NCI-H460 (cell line): ENCODE measurements at regions not wholly inside any gene's neighbourhood (a gene's known extent, or its start where the extent isn't known, plus 50 kb on each side); places are given as distances from the start of the nearest gene placed in this dataset.

ENCODE experiments used
- DNase-seq: peaks from one replicate; pipeline ENCODE4 v3.0.0-alpha.2; 2016; ENCODE audit warnings: low read depth; ENCODE audit errors: extremely low read depth

DNA sequence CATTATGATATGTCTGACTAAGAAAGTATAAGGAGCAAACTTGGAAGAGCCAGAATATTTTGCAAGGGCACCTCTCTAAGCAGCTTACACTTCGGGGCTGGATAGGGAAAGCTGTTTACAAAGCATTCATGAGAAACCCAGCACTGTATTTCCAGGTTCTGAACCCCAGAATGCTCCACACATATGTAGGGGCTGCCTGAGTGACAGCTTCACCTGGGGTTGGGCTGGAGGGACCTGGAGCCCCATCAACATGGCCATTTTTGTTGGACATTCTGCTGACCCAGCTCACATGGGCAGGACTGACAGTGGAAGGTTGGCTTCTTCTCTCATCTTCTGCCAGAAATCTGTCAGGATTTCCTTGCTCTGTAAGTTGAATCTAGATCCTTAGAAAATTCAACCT lies 197.1 kb upstream of the SSTR4 start:
- DNase-seq: no peak

DNA sequence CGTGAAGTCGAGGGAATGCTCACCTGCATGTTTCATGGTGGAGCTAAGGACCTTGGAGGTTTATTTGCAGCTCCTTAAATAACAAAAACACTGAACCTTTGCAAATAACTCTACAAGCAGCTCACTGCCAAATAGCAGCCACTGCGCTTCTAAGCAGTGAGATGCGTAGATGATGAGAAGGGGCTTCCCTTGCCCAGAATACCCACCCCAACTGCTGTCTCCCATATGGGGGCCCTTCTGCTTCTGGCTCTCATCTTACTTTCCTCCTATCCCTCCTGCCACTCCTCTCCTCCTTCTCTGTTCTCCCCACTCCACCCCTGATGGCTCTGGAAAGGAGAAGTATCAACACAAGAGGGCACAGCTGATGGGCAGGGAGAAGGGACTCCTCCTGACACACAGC lies 193.3 kb upstream of the SSTR4 start:
- DNase-seq: no peak

DNA sequence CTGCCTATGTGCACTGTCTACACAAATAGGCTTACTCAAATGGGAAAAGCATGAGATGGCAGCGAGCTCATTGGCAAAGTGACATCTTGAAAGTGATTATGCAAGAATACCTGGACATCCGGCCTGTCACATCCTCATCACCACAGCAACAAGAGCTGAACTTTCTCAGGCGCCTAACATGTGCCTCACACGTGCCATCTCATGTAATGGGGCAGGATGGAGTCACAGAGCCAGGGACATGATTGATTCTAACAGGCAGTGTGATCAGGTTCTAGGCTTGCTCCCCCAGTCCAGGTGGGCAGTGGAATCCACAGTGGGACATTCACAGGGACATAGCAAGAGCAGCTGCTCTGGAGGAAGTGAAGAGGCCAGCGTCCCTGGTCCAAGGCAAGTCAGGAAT lies 192.3 kb upstream of the SSTR4 start:
- no peak for DNase-seq

DNA sequence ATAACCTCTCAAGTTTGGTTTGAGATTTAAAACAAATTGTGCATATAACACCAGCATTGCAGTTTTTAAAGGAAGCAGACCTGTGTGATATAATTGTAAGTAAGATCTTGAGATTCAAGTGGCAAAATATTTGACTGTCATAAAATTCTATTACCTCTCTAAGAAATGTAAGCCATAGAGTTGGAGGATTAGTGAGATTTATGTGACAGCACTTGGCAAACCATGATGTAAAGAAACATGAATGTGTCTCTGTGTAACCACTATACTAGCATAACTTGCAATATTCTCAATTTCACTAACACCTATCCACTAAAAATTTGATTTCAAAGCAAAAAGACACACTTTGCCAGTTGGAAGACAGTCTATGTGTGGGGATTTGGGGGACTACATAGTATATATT lies 190.2 kb upstream of the SSTR4 start:
- no peak for DNase-seq

DNA sequence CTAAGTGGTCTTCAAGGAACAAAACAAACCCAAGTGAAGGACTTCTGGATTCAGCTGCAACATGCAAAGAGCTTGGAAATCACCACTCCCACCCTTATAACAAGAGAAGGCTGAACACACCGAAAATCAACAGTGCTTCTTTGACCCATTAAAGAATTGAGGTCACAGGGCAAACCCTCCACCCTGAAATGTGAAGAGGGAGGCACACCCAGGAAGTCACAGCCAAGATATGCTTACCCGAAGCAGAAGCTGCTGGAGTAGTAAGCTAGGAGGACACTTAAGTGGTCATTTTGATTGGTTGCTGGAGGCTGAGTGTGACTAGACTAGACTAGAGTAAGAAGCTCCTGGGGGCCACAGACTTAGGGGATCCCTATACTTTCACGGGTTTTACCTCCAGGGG lies 188.2 kb upstream of the SSTR4 start:
- no peak for DNase-seq

DNA sequence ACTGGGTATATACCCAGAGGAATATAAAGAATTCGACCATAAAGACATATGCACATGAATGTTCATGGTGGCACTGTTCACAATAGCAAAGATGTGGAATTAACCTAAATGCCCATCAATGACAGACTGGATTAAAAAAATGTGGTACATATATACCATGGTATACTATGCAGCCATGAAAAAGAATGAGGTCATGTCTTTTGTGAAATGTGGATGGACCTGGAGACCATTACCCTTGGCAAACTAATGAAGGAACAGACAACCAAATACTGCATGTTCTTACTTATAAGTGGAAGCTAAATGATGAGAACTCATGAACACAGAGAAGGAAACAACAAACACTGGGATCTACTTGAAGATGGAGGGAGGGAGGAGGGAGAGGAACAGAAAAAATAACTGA lies 186.7 kb upstream of the SSTR4 start:
- no peak for DNase-seq

DNA sequence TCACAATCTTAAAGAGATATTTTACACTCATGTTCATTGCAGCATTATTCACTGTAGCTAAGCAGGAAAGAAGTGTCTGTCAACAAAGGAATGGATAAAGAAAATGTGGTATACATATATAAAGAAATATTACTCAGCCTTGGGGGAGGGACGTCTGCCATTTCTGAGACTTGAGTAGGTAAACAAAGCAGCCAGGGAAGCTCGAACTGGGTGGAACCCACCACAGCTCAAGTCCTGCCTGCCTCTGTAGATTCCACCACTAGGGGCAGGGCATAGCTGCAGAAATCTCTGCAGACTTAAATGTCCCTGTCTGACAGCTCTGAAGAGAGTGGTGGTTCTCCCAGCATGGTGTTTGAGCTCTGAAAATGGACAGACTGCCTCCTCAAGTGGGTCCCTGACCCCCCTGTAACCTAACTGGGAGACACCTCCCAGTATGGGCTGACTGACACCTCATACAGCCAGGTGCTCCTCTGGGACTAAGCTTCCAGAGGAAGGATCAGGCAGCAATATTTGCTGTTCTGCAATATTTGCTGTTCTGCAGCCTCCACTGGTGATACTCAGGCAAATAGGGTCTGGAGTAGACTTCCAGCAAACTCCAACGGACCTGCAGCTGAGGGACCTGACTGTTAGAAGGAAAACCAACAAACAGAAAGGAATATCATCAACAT lies 183.3 kb upstream of the SSTR4 start:
- DNase-seq: peak; percentile 19

DNA sequence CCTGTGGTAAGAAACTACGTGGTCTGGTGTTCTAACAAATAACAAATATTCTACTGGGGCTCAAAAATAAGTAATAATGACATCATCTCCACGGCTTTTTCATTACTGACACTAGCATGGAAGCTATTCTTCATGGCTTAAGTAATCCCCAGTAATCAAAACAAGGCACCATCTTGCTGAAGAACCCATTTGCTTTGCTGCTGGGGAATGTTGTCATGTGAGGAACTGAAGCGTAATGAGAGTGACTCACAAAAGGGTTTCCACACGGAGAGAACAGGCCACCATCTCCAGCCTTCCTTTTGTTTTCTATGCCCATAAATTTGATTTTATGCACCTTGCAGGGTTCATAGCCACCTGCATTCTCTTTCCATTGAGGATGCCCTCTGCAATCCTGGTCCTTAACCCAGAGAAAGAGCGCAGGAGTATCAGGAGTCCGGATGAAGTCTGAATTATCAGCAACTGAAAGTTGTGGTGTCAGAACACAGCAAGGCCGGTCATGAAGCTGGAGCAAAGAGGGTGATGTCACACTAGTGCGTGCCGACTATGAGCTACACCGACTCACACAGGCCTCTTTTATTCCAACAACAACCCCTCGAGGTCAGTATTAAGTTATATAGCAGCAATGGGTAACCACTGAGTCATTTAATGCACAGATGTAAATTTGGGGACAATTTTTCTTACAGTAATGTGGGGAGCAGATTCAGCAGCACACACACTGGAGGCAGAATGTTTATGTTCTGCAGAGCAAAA lies 173.7 kb upstream of the SSTR4 start:
- no peak for DNase-seq

DNA sequence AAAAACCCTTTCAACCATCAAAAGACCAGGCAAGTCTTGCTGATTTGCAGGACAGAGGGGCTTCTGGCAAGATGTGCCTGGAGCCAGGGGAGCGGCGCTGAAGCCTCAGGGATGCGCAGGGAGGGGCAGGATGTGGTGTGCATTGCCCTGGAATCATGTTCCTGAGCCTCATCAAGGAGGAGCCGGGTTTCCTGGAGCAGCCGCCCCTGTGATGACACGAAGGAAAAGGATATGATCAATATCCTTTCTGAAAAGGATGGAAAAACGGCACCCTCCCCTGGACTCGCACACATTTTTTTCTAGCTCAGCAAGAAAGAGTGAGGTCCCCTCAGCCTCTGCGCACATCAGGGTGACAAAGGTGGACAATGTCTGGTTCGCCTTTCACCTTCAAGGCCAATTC lies 173.1 kb upstream of the SSTR4 start:
- DNase-seq: no peak

DNA sequence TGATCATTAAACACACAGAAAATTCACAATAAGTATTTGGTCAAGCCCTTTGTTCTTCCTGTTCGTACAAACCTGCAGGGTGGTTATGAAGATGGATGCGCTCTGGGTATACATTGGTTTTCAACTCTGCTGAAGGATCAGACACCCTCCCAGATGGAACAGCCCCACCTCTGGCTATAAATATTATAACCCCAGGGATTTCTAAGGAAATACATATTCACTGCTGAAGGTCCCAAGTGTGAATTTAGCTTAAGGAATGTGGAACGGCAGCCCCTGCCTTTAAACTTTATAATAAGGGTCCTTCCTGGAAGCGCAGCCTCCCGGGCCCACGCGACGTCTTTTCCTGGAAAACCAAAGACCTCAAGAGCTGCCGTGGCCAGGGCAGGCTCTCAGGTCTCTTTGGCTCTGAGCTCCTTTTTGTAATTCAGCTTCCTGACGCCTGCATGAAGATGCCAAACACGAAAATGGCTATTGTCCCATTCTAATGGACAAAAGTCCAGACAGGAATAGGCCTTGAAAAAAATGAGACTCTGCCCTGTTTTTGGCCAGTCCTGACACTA lies 172.4 kb upstream of the SSTR4 start:
- DNase-seq: no peak

DNA sequence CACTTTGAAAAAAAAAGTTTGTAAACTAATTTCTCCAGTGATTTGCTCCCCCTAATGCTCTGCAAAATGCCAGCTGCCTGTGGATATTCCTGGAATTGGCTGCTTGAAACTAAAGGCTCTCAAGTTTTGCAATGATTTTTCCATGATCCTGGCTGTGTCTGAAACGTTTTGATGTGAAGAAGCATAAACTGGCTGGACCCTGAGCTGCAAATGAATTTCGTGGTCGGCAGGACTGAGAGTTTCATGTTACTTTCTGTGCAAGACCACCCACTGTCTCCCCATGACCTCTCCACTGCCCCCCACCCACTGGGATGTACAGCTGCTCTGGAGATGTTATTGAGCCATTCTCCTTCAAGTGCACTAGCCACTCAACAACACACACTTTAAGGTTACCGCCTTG lies 171.3 kb upstream of the SSTR4 start:
- DNase-seq: no peak

DNA sequence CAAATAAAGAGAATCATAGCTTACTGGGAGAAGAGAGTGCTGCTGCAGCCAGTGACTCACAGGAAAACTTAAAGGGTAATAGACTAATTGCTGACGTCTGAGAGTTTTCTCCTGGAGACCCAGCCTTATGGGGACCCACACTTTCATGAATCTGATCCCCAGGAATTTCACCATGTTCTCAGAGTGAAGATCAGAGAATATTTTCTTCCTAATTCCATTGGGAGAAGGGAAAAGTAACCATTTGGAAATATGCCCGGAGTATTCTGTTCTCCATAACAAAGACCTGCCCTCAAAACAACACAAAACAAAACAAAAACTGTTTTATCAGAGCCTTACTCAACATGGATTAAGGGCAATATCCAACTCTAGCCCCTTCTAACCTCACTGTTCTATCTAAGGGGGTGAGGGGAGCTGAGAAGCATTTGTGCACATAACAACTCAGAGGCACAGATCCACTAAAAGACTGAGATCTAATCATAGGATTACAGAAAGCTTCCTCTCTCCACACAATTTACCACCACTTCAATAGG lies 168.2 kb upstream of the SSTR4 start:
- DNase-seq: no peak

DNA sequence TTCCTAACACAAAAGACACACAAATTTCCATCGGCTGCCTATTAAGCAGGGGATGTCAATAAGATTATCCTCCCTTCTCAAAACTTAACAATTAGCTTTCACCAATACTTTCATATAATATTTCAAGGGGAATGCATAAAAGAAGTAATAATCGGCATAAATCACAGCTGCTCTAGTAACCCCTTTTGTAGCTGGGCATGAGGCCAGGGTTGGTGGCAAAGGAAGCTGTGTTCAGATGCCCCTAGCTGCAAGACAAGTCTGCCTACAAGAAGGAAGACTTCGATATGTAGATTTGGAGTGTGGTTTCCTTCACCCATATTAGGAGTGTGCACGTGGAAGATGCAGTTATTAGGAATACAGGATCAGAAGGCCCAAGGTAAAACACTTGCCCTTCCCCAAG lies 156.9 kb upstream of the SSTR4 start:
- no peak for DNase-seq

DNA sequence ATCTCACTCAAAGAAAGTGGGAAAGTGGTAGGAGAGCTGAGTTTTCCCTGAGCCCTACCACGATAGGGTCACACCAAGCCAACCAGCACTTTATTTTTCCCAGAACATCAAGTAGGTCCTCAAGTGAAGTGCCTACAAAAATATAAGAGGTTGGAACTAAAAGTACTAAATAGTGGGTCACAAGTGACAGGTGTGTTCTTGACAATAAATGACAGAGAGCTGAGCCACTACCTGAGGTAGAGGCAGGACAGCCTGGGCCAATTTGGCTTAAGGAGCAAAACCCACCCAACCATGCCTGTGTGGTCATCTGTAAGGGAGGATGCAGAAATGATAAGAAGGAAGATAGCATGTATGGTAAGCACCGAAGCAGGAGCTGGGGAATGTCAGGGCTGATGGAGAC lies 154.8 kb upstream of the SSTR4 start:
- DNase-seq: no peak

DNA sequence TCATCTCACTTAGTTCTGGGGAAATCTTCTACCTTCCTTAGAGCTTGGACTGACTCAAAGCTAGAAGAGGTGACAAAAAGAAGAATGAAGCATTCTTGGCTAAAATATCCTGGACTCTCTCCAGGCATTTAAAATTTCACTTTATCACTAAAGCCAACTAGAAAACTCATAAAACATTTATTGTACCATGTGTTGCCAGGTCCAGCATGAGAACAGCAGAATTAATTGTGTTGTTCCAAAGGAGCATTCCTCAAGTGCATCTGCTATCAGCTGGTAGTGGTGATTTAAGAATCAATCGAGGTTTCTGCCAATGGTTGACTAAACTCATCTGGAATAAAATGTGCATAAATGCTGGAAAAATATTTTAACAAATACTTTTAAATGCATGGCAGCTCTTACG lies 147.3 kb upstream of the SSTR4 start:
- DNase-seq: no peak

DNA sequence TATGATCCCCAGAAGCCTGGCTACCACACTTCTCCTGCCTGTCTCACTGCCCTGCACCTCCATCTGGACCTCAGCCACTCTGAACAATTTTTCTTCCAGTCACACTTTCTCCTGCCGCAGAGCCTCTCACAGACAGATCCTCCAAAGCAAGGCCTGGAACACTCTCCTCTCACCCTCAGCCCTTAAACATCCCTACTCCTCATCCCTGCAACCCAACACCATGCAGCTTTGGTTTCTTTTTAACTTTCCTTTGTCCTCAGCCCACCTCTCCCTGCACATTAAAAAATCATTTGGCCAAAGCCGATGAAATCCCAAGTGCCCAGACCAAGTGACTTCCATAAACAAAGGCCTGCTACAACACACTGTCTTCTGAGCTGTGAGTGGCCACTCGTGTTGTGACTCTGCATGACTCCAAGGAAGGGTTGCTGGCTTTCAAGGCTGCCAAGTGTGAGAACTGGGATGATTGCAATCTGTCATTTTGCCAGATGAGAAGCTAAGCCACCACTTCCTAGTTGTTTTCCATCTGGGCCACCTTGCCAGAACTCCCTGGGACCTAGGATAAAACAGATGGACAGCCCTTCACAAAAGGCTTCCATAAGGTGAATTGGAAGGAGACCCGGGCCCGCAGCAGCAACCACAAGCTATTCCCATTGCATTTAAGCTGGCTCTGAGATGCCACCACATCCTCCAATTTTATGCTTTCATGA lies 144.4 kb upstream of the SSTR4 start:
- DNase-seq: no peak

DNA sequence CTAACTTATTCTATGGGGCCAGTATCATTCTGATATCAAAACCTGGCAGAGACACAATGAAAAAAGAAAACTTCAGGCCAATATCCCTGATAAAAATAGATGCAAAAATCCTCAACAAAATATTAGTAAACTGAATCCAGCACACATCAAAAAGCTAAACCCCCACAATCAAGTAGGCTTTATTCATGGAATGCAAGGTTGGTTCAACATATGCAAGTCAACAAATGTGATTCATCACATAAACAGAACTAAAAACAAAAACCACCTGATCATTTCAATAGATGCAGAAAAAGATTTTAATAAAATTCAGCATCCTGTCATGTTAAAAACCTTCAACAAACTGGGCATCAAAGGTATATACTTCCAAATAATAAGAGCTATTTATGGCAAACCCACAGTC lies 133.9 kb upstream of the SSTR4 start:
- no peak for DNase-seq

DNA sequence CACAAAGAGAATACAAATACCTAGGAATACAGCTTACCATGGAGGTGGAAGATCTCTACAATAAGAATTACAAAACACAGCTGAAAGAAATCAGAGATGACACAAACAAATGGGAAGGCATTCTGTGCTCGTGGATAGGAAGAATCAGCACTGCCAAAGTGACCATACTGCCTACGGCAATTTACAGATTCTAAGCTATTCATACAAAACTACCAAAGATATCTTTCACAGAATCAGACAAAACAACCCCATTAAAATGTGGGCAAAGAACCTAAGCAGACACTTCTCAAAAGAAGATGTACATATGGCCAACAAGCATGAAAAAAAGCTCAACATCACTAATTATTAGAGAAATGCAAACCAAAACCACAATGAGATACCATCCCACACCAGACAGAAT lies 133.2 kb upstream of the SSTR4 start:
- no peak for DNase-seq

DNA sequence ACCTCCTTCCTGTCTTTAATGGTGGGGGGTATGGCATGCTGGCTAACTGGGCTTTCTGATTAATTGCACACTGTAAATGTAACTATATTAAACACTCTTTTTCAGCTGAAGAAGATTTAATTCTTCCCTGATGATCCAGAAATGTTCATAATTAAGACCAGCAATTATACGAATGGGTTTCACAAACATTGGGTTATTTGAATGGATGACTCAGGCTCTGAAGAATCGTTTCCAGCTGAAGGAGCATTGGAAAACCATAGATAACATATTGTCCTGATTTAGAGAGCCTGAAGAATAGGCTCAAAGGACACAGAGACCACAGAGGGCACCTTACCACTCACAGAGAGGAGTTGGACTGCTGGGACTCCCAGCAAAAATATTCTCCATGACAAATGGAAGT lies 130.7 kb upstream of the SSTR4 start:
- no peak for DNase-seq

DNA sequence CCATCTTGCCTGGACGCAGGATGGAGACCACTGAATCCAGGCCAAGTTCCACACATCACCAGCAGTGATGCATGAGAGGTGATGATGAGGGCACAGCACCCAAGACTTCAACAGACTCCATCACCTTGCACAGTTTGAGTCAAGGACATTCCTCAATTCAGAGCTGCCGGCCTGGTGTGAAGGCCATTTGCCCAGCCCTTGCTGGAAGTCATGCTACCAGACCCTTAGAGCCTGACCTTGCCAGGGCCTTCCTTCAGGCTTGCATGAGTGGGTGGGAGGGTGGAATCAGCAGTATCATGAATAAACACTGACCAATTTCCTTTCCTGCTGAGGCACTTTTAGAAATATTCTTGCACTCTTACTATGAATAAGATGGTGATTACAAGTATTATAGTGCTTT lies 130.2 kb upstream of the SSTR4 start:
- DNase-seq: no peak

DNA sequence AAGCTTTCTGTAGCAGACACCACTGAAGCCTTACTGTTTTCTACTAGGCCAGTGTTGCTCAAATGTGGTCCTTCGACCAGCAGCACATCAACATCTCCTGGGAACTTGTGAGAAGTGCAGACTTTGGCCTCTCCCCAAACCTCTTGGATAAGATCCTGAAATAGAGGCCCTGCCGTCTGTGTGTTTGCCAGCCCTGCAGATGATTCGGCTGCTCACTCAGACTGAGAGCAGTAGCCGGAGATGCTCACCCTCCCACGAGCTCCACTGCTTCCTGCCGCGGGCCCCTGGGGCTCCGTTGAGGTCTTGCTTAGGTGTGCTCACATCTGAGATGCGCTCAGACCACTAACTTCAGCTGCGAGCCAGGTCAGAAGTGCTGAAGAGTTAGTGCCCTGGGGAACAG lies 129.5 kb upstream of the SSTR4 start:
- DNase-seq: no peak

DNA sequence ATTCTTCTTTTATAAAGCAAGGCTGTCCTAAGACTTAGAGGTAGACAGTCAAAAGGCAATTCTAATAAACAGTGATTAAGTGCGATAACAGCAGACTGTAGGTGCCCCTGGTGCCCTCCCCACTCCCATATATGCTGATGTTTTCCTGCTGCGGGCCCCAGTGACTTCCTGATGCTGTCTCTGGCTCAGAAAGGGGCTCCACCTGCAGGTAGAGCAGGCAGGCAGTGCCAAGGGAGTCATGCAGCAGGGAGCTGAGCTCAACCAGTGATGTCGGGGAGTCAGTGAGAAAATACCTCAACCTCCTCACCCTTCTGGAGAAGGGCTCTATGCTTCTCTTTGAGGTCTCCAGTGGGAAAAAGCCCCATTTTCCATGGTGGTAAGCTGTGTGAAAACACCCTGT lies 126.7 kb upstream of the SSTR4 start:
- DNase-seq: no peak
